Body of pancreas (tissue), 4 donors: ENCODE measurements at regions not wholly inside any gene's neighbourhood (a gene's known extent, or its start where the extent isn't known, plus 50 kb on each side); places are given as distances from the start of the nearest gene placed in this dataset.

Experiments used
- POLR2A ChIP-seq, 3 donors: fragments of 450-650 bp; IDR thresholded peaks; one replicate each; pipeline ENCODE4 v1.6.1; 2016; ENCODE audit warnings: antibody characterized with exemption in 3 of 3, mild to moderate bottlenecking in 2 of 3
- TF ChIP-seq, protein P1 (sequence below), 7 experiments: fragments of 450-650 bp in 4 of 7; fragments of 200-600 bp in 3 of 7; sonication (generic) in 3 of 7; IDR thresholded peaks; one replicate each; pipeline ENCODE4 v1.5.1; 2016 to 2019; ENCODE audit warnings: antibody characterized with exemption in 7 of 7

DNA sequence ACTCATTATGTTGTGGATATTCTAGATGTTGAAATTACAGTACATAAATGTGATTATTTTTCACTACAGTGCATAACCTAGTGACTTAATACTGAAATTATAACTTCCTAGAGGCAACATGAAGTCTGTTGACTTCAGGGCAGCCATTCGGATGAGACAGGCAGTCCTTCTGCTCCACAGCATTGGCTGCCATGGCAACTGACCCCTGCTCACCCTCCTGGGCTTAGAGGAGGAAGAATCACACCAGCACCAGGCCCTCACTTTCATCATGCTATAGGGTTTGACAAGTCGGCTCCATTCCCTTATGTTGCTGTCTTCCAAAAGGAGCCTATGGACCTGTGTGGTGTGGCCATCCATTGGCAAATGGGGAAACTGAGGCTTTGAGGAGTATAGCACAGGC lies 233.5 kb upstream of the TMEM132C start:
- TF ChIP-seq, protein P1, sequence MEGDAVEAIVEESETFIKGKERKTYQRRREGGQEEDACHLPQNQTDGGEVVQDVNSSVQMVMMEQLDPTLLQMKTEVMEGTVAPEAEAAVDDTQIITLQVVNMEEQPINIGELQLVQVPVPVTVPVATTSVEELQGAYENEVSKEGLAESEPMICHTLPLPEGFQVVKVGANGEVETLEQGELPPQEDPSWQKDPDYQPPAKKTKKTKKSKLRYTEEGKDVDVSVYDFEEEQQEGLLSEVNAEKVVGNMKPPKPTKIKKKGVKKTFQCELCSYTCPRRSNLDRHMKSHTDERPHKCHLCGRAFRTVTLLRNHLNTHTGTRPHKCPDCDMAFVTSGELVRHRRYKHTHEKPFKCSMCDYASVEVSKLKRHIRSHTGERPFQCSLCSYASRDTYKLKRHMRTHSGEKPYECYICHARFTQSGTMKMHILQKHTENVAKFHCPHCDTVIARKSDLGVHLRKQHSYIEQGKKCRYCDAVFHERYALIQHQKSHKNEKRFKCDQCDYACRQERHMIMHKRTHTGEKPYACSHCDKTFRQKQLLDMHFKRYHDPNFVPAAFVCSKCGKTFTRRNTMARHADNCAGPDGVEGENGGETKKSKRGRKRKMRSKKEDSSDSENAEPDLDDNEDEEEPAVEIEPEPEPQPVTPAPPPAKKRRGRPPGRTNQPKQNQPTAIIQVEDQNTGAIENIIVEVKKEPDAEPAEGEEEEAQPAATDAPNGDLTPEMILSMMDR (IDR thresholded peaks at IDR 0.05): no peak
- TF ChIP-seq POLR2A (IDR thresholded peaks at IDR 0.05): no peak
